Erythroblast (primary cell): ENCODE measurements at regions not wholly inside any gene's neighbourhood (a gene's known extent, or its start where the extent isn't known, plus 50 kb on each side); places are given as distances from the start of the nearest gene placed in this dataset.
A peak's percentile ranks its signal among the peaks of the same experiment; 100 is the strongest.
"Not testable (repeated sequence)": the region's sequence is repeated elsewhere in the genome, so short reads cannot be mapped to it uniquely, and the experiment has no call there.

ENCODE experiments used
- DNase-seq, 2 experiments: peaks; one replicate each; lab custom pipeline; 2025; lab: John Stamatoyannopoulos, UW
- GATA1 ChIP-seq: IDR thresholded peaks from 2 replicates; pipeline ENCODE4 v1.6.1; 2011; ENCODE audit warnings: low read depth, mild to moderate bottlenecking, control low read depth, low read length, moderate library complexity
- POLR2A ChIP-seq: IDR thresholded peaks from 2 replicates; pipeline ENCODE4 v1.6.1; 2011; ENCODE audit warnings: mild to moderate bottlenecking, low read length

DNA sequence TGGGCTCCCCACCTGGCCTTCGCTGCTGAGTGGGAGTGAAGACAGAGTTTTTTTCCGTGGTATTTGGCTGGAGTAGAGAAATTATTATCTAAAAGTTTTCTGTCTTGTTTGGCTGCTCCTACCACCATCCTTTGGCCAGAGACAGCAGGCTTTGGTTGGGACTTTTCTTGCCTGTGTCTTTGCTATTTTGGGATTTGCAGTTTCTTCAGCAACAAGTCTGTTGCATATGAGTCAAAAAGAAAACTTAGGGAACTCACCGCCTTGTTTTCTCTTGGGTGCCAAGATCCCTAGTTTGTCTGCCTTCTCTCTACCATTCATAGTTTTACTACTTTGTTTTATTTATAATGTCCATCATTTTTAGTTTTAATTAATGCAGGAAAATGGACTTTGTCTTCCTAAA is 683.8 kb downstream of the DOK5 start:
- DNase-seq: no peak
- no peak for TF ChIP-seq GATA1

DNA sequence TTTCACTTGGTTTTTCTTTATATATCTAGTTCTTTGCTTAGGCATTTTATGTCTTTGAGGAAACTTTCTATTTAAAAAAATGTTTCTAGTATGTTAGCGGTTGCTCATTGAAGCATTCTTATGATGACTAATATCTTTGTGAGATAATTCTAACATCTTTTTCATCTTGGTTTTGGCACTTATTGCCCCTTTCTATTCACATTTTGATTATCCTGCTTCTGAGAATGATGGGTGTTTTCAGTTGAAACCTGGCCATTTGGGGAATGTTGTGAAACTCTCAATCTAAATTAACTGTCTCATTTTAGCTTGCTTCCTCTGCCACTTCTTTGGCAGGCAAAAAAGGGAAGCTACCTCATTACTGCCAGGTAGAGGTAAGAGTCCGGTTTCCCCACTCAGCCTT is 683.1 kb downstream of the DOK5 start:
- TF ChIP-seq POLR2A (no peak), GATA1 (no peak)
- DNase-seq: no peak

- no peak for TF ChIP-seq POLR2A
- no peak for DNase-seq
These were observed 680.0 kb downstream of the DOK5 start for GRCh38 chr20:55155360-55155759.

DNA sequence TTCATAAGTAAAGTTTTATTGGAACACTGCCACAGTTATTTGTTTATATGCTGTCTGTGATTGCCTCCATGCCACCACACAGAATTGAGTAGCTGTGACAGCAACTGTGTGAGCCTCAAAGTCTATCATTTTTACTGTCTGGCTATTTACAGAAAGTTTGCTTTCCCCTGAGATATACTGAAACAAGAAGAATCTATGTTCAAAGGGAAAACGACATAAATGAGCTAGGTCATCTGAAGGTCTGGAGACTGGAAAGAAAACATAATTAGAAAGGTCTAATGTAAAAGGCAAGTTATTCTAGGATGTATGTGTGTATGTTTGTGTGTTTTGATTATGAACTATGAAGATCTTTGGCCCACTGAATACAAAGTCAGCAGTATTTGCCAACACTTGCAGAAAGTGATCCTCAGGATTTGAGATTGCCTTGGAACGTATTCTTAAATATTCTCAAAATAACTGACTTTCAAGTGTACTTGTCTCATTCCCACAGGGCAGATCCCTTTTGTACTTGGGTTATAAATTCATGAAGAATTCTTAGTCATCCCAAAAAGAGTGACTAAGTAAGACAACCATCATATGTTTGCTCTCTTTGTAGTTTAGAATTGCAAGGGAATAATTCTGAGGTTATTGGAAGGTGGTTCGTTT is 677.7 kb downstream of the DOK5 start:
- TF ChIP-seq GATA1 (no peak), POLR2A (no peak)
- no peak for DNase-seq

- TF ChIP-seq POLR2A (no peak), GATA1 (no peak)
- no peak for DNase-seq
These were observed 675.8 kb downstream of the DOK5 start for GRCh38 chr20:55151171-55151570.

DNA sequence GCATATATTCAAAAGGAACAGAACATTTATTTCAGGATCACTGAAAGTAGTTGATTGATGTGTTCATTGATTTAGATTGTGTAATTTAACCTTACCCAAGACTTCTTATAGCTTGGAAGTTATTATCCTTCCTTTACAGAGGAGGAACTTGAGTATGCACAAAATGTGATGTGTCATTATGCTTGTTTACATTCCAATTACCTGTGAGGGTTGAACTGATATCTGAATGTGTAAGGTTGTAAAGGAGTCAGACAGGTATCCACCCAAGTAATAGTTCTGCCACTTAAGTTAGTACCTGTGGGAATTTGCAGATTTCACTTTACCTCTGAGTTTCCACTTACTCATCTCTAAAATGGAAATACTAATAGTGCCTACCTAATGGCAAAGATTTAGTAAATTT is 668.2 kb downstream of the DOK5 start:
- DNase-seq: no peak
- no peak for TF ChIP-seq POLR2A

GRCh38 chr20:55142932-55143331 is 667.5 kb downstream of the DOK5 start:
- no peak for DNase-seq
- TF ChIP-seq POLR2A: no peak
- TF ChIP-seq GATA1: no peak

DNA sequence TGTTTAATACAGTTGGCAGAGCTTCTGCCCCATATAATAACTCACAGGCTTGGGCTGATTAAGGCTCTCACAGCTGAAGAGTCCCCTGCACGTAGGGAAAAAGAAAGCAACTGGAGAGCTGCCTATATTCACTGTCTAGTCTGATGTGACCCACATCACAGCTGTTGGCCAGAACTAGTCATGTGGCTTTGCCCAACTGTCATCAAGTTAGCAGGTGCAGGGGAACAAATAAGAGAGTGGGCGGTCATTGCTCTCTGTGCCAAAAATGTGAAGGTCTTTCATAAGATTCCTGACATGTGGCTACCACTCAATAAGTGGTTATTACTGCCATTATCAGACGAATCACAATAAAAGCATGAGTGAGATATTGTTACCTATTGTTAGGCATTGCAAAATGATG is 665.2 kb downstream of the DOK5 start:
- no peak for TF ChIP-seq GATA1
- no peak for TF ChIP-seq POLR2A
- no peak for DNase-seq

DNA sequence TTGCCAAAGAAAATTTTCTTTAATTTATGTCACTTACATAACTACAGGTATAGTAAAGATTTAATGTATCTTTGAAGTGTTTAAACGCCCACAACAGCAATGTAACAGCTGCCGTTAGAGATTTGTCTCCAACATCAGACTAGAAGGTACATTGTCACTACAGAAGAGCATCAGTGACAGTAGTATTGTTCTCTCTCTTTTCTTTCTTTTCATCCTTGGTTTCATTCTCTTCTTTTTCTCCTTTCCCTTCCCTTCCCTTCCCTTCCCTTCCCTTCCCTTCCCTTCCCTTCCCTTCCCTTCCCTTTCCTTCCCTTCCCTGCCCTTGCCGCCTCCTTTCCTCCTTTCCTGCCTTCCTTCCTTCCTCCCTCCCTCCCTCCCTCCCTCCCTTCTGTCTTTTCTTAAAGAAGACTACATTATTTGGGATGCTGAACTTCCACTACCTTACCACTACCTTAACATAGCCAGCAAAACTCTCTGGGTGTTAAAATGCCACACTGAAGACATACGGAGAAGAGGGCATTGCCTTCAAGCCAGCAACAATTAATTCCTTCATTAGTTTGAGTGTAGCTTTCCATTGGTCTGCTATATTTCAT is 663.9 kb downstream of the DOK5 start:
- DNase-seq: no peak
- TF ChIP-seq POLR2A (no peak), GATA1 (no peak)

DNA sequence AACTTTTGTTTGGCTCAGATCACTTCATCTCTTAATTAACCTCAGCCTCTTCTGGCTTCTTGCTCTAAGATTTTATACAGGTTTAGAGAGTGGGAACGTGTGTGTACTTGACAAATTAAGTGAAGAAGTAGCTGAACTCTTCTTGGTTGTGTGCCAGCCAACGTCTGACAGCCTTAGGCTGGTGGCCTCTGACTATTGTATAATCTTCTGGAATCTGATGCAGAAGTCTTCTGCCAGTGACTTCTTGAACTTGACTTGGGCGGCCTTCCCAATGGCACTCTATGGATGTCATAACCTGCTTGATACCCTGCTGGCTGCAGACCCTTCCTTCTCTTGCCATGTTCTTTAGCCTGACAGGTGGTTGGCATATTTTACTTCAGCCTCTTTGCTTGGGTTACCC is 660.5 kb downstream of the DOK5 start:
- no peak for DNase-seq
- TF ChIP-seq GATA1: no peak
- TF ChIP-seq POLR2A: no peak

DNA sequence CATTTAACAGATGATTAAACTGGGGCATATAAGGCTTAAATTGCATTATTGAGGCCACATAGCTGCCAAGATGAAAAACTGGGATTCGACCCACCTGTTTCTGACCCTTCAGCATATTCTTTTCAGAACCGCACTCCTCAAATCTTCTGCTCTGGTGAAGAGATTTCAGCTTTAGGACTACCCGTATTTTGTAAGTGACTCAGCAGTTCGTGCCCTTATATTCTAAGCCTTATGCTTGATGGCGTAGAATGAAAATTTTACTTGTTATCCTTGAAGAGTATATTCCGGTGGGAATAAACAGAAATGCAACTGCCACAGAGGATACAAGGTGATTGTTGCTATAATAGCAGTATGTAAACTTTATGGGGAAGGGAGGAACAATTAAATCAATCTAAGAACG is 657.1 kb downstream of the DOK5 start:
- TF ChIP-seq POLR2A: no peak
- TF ChIP-seq GATA1: no peak
- no peak for DNase-seq

GRCh38 chr20:55117577-55117976 is 642.2 kb downstream of the DOK5 start:
- not testable (repeated sequence) for DNase-seq

DNA sequence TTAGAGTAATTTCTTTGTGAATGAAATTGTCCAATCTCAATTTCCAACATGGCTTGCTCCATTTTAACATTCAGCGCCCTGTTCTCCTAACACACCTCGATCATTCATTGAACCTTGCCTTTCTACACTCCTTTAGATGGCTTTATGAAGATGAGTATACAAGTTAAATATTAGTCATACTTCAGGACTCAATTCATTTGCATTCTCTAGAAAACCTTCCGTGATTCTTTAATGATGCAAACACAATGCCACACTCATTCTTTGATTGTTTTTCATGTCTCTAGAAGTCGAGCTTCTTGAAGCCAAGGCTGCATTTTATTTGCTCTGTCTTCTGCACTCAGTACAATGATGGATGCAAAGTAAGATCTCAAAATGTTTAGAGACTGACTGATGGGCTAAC is 641.2 kb downstream of the DOK5 start:
- TF ChIP-seq POLR2A (no peak), GATA1 (no peak)
- DNase-seq: no peak

DNA sequence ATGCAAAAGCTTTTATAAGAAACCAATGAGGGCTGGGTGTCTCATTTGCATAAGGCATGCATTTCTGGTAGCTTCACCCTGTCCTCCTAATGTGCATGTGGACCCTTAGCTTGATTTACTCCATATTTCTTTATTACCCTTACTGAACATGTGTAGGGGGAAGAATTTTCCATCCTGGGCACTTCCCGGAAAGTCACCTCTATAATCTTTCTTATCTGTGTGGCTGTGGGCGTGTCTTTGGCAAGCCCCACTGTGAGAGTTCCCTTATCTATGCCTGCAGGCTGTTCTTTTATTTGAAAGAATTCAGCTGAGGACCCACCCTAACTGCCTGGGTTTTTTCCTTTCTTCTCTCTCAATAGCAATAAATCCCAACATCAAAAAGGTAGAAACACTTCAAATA is 627.8 kb downstream of the DOK5 start:
- DNase-seq: peak; percentile 68 to 88
- TF ChIP-seq POLR2A: no peak
- TF ChIP-seq GATA1: peak; percentile 73

DNA sequence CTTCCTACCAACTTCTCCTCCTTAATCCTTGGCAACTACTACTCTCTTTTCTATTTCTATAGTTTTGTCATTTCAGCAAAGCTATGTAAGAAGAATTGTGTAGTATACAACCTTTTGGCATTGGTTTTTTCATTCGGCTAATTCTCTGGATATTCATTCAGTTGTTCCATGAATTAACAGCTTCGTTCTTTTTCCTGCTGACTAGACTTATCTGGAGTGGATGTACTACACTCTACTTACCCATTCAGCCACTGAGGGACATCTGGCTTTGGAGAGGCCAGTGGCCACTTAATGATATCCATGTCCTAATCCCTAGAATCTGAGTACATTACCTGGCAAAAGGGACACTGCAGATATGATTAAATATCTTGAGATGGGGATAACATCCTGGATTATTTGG is 623.9 kb downstream of the DOK5 start:
- no peak for TF ChIP-seq POLR2A
- no peak for TF ChIP-seq GATA1
- DNase-seq: no peak
